Transverse colon (tissue), 4 donors: ENCODE measurements at regions not wholly inside any gene's neighbourhood (a gene's known extent, or its start where the extent isn't known, plus 50 kb on each side); places are given as distances from the start of the nearest gene placed in this dataset.

ENCODE experiments used
- EP300 ChIP-seq: sonication (generic); formaldehyde crosslinking; IDR thresholded peaks from one replicate; pipeline ENCODE4 v1.6.1; 2017; ENCODE audit warnings: antibody characterized with exemption, low read depth
- POLR2A ChIP-seq: fragments of 450-650 bp; IDR thresholded peaks from one replicate; pipeline ENCODE4 v1.6.1; 2016; ENCODE audit warnings: antibody characterized with exemption, mild to moderate bottlenecking, moderate library complexity
- POLR2AphosphoS5 ChIP-seq, 3 donors: sonication (generic); formaldehyde crosslinking; IDR thresholded peaks; one replicate each; pipeline ENCODE4 v1.6.1; 2016; ENCODE audit warnings: antibody characterized with exemption in 3 of 3
- TF ChIP-seq, protein P1 (sequence below), 5 experiments: fragments of 200-600 bp in 3 of 5; fragments of 450-650 bp in 2 of 5; sonication (generic) in 3 of 5; IDR thresholded peaks; 1 replicate in 2 of 5; 2 replicates in 3 of 5; pipeline ENCODE4 v1.5.1; 2016 to 2017; ENCODE audit warnings: antibody characterized with exemption in 5 of 5, inconsistent platforms in 3 of 5, mild to moderate bottlenecking in 2 of 5, moderate library complexity in 1 of 5

DNA sequence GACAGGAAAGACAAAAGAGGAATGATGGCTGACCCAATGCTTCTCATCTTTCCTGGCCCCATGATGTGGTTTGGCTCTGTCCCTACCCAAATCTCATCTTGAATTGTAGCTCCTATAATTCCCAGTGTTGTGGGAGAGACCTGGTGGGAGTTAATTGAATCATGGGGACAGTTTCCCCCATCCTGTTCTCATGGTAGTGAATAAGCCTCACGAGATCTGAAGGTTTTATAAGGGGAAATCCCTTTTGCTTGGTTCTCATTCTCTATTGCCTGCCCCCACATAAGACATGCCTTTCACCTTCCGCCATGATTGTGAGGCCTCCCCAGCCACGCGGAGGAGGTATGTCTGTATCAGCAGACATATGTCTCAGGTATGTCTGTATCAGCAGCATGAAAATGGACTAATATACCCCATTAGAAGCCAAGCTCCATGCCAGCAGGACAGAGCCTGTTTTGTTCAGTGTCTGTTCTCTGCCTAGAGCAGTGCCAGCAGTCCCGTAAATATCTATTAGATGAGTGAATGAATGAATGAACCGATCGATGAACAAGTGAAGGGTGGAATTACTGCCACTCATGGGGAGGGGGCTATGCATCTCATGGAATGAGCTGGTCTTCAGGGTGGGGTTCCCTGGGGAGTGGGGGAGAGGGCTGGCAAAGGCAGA is 304.4 kb downstream of the SOX9 start:
- TF ChIP-seq, protein P1, sequence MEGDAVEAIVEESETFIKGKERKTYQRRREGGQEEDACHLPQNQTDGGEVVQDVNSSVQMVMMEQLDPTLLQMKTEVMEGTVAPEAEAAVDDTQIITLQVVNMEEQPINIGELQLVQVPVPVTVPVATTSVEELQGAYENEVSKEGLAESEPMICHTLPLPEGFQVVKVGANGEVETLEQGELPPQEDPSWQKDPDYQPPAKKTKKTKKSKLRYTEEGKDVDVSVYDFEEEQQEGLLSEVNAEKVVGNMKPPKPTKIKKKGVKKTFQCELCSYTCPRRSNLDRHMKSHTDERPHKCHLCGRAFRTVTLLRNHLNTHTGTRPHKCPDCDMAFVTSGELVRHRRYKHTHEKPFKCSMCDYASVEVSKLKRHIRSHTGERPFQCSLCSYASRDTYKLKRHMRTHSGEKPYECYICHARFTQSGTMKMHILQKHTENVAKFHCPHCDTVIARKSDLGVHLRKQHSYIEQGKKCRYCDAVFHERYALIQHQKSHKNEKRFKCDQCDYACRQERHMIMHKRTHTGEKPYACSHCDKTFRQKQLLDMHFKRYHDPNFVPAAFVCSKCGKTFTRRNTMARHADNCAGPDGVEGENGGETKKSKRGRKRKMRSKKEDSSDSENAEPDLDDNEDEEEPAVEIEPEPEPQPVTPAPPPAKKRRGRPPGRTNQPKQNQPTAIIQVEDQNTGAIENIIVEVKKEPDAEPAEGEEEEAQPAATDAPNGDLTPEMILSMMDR (IDR thresholded peaks at IDR 0.05), result no peak
- TF ChIP-seq POLR2A (no peak), POLR2AphosphoS5 (IDR thresholded peaks at IDR 0.05) (no peak), EP300 (no peak)
